B cell (primary cell): ENCODE measurements at regions not wholly inside any gene's neighbourhood (a gene's known extent, or its start where the extent isn't known, plus 50 kb on each side); places are given as distances from the start of the nearest gene placed in this dataset.

ENCODE experiments used
- CTCF ChIP-seq: fragments of 200-600 bp; IDR thresholded peaks from one replicate; pipeline ENCODE4 v1.8.0; 2022; ENCODE audit warnings: antibody characterized with exemption, mild to moderate bottlenecking
- EZH2 ChIP-seq: IDR thresholded peaks from 2 replicates; pipeline ENCODE4 v1.6.1; 2012; ENCODE audit warnings: borderline replicate concordance, low read depth, mild to moderate bottlenecking, moderate library complexity, low read length; ENCODE audit not compliant: insufficient read depth, poor library complexity, severe bottlenecking

GRCh38 chr5:172530406-172530805 lies 76.1 kb upstream of the SH3PXD2B start:
- TF ChIP-seq CTCF, result no peak
- TF ChIP-seq EZH2, result no peak
